HepG2 (cell line): ENCODE measurements at regions not wholly inside any gene's neighbourhood (a gene's known extent, or its start where the extent isn't known, plus 50 kb on each side); places are given as distances from the start of the nearest gene placed in this dataset.

Experiments
- ATAC-seq: fragments of 200-7000 bp; cut with Tn5 transposase; 3 replicates; pipeline ENCODE4 v1.9.1; 2020; ENCODE audit warnings: mild to moderate bottlenecking, moderate library complexity
- BruUV-seq: library from RNA; stranded (reverse); fragments of 400-500 nt; replicated peaks from 2 replicates; lab custom pipeline; 2021; lab: Mats Ljungman, UMichigan
- CTCF ChIA-PET: fragments of 300-600 bp; formaldehyde crosslinking; extraction: SDS; loops from one replicate; lab custom pipeline; 2021; ENCODE audit warnings: low total read pairs, inconsistent platforms, low intra/inter-chr PET ratio; lab: Yijun Ruan, JAX
- POLR2A ChIA-PET: fragments of 350-600 bp; sonication (Branson Sonifier 250); formaldehyde crosslinking; loops from one replicate; lab custom pipeline; 2020; ENCODE audit warnings: antibody characterized with exemption, inconsistent platforms; lab: Yijun Ruan, JAX
- DNase-seq: peaks from one replicate; pipeline ENCODE4 v3.0.0-alpha.2; 2015; ENCODE audit warnings: low spot score
- FAIRE-seq: peaks from 3 replicates; lab custom pipeline; 2011; peaks lifted over from hg19 to GRCh38; lab: Jason Lieb, UNC
- H2AFZ ChIP-seq: one replicate; pipeline ENCODE4 v1.6.1; 2011; ENCODE audit warnings: low read length, inconsistent platforms
- H3K27ac ChIP-seq: fragments of 300-600 bp; 3 replicates; pipeline ENCODE4 v1.8.0; 2011; ENCODE audit warnings: mixed run types, mild to moderate bottlenecking, mixed read lengths, low read length, inconsistent platforms; ENCODE audit not compliant: insufficient read depth; ENCODE audit errors: extremely low read length
- H3K27me3 ChIP-seq, 2 experiments: fragments of 200-600 bp in 1 of 2; 2 replicates in 1 of 2; 3 replicates in 1 of 2; pipeline versions ENCODE4 v1.6.0 to v1.8.0; 2011; ENCODE audit warnings: low read length in 2 of 2, mild to moderate bottlenecking in 2 of 2, moderate library complexity in 2 of 2, inconsistent platforms in 1 of 2; ENCODE audit not compliant: insufficient read depth in 2 of 2, control insufficient read depth in 1 of 2
- H3K36me3 ChIP-seq, 2 experiments: fragments of 200-600 bp in 1 of 2; replicated peaks in 1 of 2; 2 replicates in 1 of 2; 3 replicates in 1 of 2; pipeline versions ENCODE4 v1.5.1 to v1.8.0; 2011; ENCODE audit warnings: low read length in 2 of 2, inconsistent platforms in 1 of 2; ENCODE audit not compliant: insufficient read depth in 2 of 2, control insufficient read depth in 1 of 2
- H3K4me1 ChIP-seq: 2 replicates; pipeline ENCODE4 v1.5.1; 2012; ENCODE audit warnings: low read length, inconsistent platforms; ENCODE audit not compliant: insufficient read depth
- H3K4me2 ChIP-seq: 2 replicates; pipeline ENCODE4 v1.6.0; 2011; ENCODE audit warnings: low read depth, low read length, inconsistent platforms
- H3K4me3 ChIP-seq, 3 experiments: fragments of 200-600 bp in 1 of 3; sonication (generic), shearing (Covaris generic) in 1 of 3; replicated peaks in 1 of 3; 2 replicates each; pipeline ENCODE4 v1.5.1; 2011 to 2016; ENCODE audit warnings: low read length in 3 of 3, inconsistent platforms in 2 of 3, low read depth in 2 of 3, mild to moderate bottlenecking in 2 of 3, control low read depth in 1 of 3, mixed read lengths in 1 of 3; ENCODE audit not compliant: insufficient read depth in 1 of 3
- H3K79me2 ChIP-seq: one replicate; pipeline ENCODE4 v1.6.1; 2011; ENCODE audit warnings: low read length, inconsistent platforms; ENCODE audit not compliant: insufficient read depth
- H3K9ac ChIP-seq: 2 replicates; pipeline ENCODE4 v1.6.0; 2011; ENCODE audit warnings: mild to moderate bottlenecking, low read depth, low read length, inconsistent platforms; ENCODE audit not compliant: insufficient read depth
- H3K9me3 ChIP-seq: 2 replicates; pipeline ENCODE4 v1.5.1; 2012; ENCODE audit warnings: mild to moderate bottlenecking, low read length
- H4K20me1 ChIP-seq: 2 replicates; pipeline ENCODE4 v1.6.0; 2011; ENCODE audit warnings: inconsistent platforms, mild to moderate bottlenecking, low read length, moderate library complexity; ENCODE audit not compliant: insufficient read depth
- ARNTL ChIP-seq: sonication (generic); formaldehyde crosslinking; IDR thresholded peaks from 2 replicates; pipeline ENCODE4 v1.4.0; 2020; ENCODE audit warnings: mild to moderate bottlenecking, missing genetic modification reagents
- BCL3 ChIP-seq: sonication (generic); formaldehyde crosslinking; IDR thresholded peaks from 2 replicates; pipeline ENCODE4 v1.5.1; 2020; ENCODE audit warnings: mild to moderate bottlenecking, missing genetic modification reagents, moderate library complexity
- CSRNP1 ChIP-seq: sonication (generic); formaldehyde crosslinking; IDR thresholded peaks from 2 replicates; pipeline ENCODE4 v1.8.1; 2023; ENCODE audit warnings: mild to moderate bottlenecking, missing genetic modification reagents
- KDM1A ChIP-seq: IDR thresholded peaks from 2 replicates; pipeline ENCODE4 v1.6.1; 2016; ENCODE audit warnings: missing compliant biosample characterization
- KLF11 ChIP-seq: IDR thresholded peaks from 2 replicates; pipeline ENCODE4 v1.6.1; 2016; ENCODE audit warnings: missing compliant biosample characterization
- MED13 ChIP-seq: sonication (generic); formaldehyde crosslinking; IDR thresholded peaks from 2 replicates; pipeline ENCODE4 v1.5.0; 2020; ENCODE audit warnings: missing genetic modification reagents
- RERE ChIP-seq: IDR thresholded peaks from 2 replicates; pipeline ENCODE4 v1.6.1; 2016; ENCODE audit warnings: low read depth, missing genetic modification reagents, missing compliant biosample characterization
- SCMH1 ChIP-seq: sonication (generic); formaldehyde crosslinking; IDR thresholded peaks from 2 replicates; pipeline ENCODE4 v1.9.0; 2021; ENCODE audit warnings: missing genetic modification reagents, mild to moderate bottlenecking, borderline replicate concordance
- TCF7 ChIP-seq: sonication (generic); IDR thresholded peaks from 2 replicates; pipeline ENCODE4 v1.6.1; 2016; ENCODE audit warnings: antibody characterized with exemption, low read depth
- TERF1 ChIP-seq: sonication (generic); formaldehyde crosslinking; IDR thresholded peaks from 2 replicates; pipeline ENCODE4 v1.8.0; 2022; ENCODE audit warnings: mild to moderate bottlenecking, missing genetic modification reagents, moderate library complexity
- WGBS: methylation state at CpG from one replicate; pipeline ENCODE4 v1.1.6; 2017; ENCODE audit warnings: low lambda C conversion rate; 5-methylcytosine and 5-hydroxymethylcytosine counted together
- in situ Hi-C: cut with HindIII; loops from 2 replicates; pipeline ENCODE4 v1.10.0; 2017; ENCODE audit warnings: low pct_unique_long_range_greater_than_20kb; ENCODE audit not compliant: extremely low pct_ligation_motif_present
- intact Hi-C: fragments of 100-400 bp; cut with micrococcal nuclease; formaldehyde crosslinking; loops from one replicate; pipeline ENCODE4 v1.10.0; 2022; ENCODE audit not compliant: unreplicated experiment

- H4K20me1 ChIP-seq = no peaks in the 10 kb centered on the region
- TF ChIP-seq KLF11 (CRISPR knock-in tag) = no peak
- no peak for TF ChIP-seq TERF1 (CRISPR knock-in tag)
- TF ChIP-seq KDM1A (CRISPR knock-in tag) = no peak
- no peak for TF ChIP-seq CSRNP1 (CRISPR knock-in tag)
- no peak for TF ChIP-seq ARNTL (CRISPR knock-in tag)
- TF ChIP-seq RERE (CRISPR knock-in tag) = no peak
- TF ChIP-seq MED13 (CRISPR knock-in tag) = no peak
- TF ChIP-seq BCL3 (CRISPR knock-in tag) = no peak
- TF ChIP-seq SCMH1 (CRISPR knock-in tag) = no peak
- TF ChIP-seq TCF7 = no peak
- H3K27ac ChIP-seq = no peak overlapping the region
- ATAC-seq (no peak), FAIRE-seq (no peak), DNase-seq (no peak)
- no peaks in the 10 kb centered on the region for H3K9me3 ChIP-seq
- no peak overlapping the region for H3K4me3 ChIP-seq
- POLR2A ChIA-PET = no interaction called here
- no TSS peak for BruUV-seq
- CTCF ChIA-PET = no interaction called here
- intact Hi-C loops (no loop called here), in situ Hi-C loops (no loop called here)
- H3K9ac ChIP-seq = no peak overlapping the region
- no peaks in the 10 kb centered on the region for H3K79me2 ChIP-seq
- no peak overlapping the region for H2AFZ ChIP-seq
- H3K4me1 ChIP-seq = no peaks in the 10 kb centered on the region
- no peak overlapping the region for H3K4me2 ChIP-seq
- H3K36me3 ChIP-seq = no peaks in the 10 kb centered on the region
- H3K27me3 ChIP-seq = no peaks in the 10 kb centered on the region; a peak in 2 of 5 replicates
- 0% methylated on average over 2 of the region's 2 CpGs for WGBS
These were observed 155.4 kb downstream of the ZNF648 start for GRCh38 chr1:181905944-181906597.
